ENCODE measurements at regions not wholly inside any gene's neighbourhood (a gene's known extent, or its start where the extent isn't known, plus 50 kb on each side); places are given as distances from the start of the nearest gene placed in this dataset.

GRCh38 chr6:131400779-131401496 lies 172.1 kb upstream of the ARG1 start:
- Histone ChIP-seq H3K4me3 (ENCODE audit: control insufficient read depth in 2 of 3, extremely low read depth in 1 of 3, insufficient read depth in 2 of 3, low read depth in 1 of 3, low read length in 3 of 3) (no peak overlapping the region), H3K79me2 (ENCODE audit: control insufficient read depth, insufficient read depth, low read length) (no peaks in the 10 kb centered on the region), H3K27me3 (ENCODE audit: control insufficient read depth, extremely low read depth, insufficient read depth, low read length) (no peaks in the 10 kb centered on the region), H4K20me1 (ENCODE audit: control insufficient read depth, extremely low read depth, insufficient read depth, low read length) (no peaks in the 10 kb centered on the region), H3K9me3 (ENCODE audit: control insufficient read depth, low read depth, low read length) (no peaks in the 10 kb centered on the region), H3K4me2 (ENCODE audit: control insufficient read depth, extremely low read depth, insufficient read depth, low read depth, low read length) (no peak overlapping the region), H3K36me3 (ENCODE audit: control insufficient read depth in 2 of 2, extremely low read depth in 1 of 2, insufficient read depth in 2 of 2, low read length in 2 of 2) (no peaks in the 10 kb centered on the region), H3K4me1 (ENCODE audit: control insufficient read depth, extremely low read depth, insufficient read depth, low read length) (peaks cover 6% of the 10 kb centered on the region), H3K27ac (ENCODE audit: control insufficient read depth, insufficient read depth, low read length) (no peak overlapping the region), H2AFZ (ENCODE audit: control insufficient read depth, low read length) (no peak overlapping the region), H3K9me1 (ENCODE audit: control insufficient read depth, extremely low read depth, insufficient read depth, low read length) (no peaks in the 10 kb centered on the region), H3K9ac (ENCODE audit: control insufficient read depth, extremely low read depth, insufficient read depth, low read length) (no peak overlapping the region)
- dilution Hi-C loops (cut with MboI; ENCODE audit: extremely low pct_ligation_motif_present, low sequenced_read_pairs): no loop called here
- FAIRE-seq (peak; percentile 23), DNase-seq (ENCODE audit: low read depth, low spot score) (no peak)
- TF ChIP-seq CTCF (optimal IDR thresholded peaks at IDR 0.05 in 1 of 3, IDR thresholded peaks at IDR 0.05 in 1 of 3, conservative IDR thresholded peaks at IDR 0.05 in 1 of 3; ENCODE audit: extremely low read depth in 1 of 3, insufficient read depth in 2 of 3, low read length in 3 of 3) (no peak), EZH2 (IDR thresholded peaks at IDR 0.05; ENCODE audit: low read length) (no peak)

- TF ChIP-seq CTCF (optimal IDR thresholded peaks at IDR 0.05 in 1 of 3, IDR thresholded peaks at IDR 0.05 in 1 of 3, conservative IDR thresholded peaks at IDR 0.05 in 1 of 3; ENCODE audit: extremely low read depth in 1 of 3, insufficient read depth in 2 of 3, low read length in 3 of 3) (no peak), EZH2 (IDR thresholded peaks at IDR 0.05; ENCODE audit: low read length) (no peak)
- Histone ChIP-seq H3K36me3 (ENCODE audit: control insufficient read depth in 2 of 2, extremely low read depth in 1 of 2, insufficient read depth in 2 of 2, low read length in 2 of 2) (no peaks in the 10 kb centered on the region), H3K4me3 (ENCODE audit: control insufficient read depth in 2 of 3, extremely low read depth in 1 of 3, insufficient read depth in 2 of 3, low read depth in 1 of 3, low read length in 3 of 3) (no peak overlapping the region), H3K27me3 (ENCODE audit: control insufficient read depth, extremely low read depth, insufficient read depth, low read length) (no peaks in the 10 kb centered on the region), H3K4me2 (ENCODE audit: control insufficient read depth, extremely low read depth, insufficient read depth, low read depth, low read length) (no peak overlapping the region), H3K4me1 (ENCODE audit: control insufficient read depth, extremely low read depth, insufficient read depth, low read length) (no peaks in the 10 kb centered on the region), H3K79me2 (ENCODE audit: control insufficient read depth, insufficient read depth, low read length) (no peaks in the 10 kb centered on the region), H4K20me1 (ENCODE audit: control insufficient read depth, extremely low read depth, insufficient read depth, low read length) (no peaks in the 10 kb centered on the region), H2AFZ (ENCODE audit: control insufficient read depth, low read length) (no peak overlapping the region), H3K9ac (ENCODE audit: control insufficient read depth, extremely low read depth, insufficient read depth, low read length) (no peak overlapping the region), H3K9me3 (ENCODE audit: control insufficient read depth, low read depth, low read length) (no peaks in the 10 kb centered on the region), H3K27ac (ENCODE audit: control insufficient read depth, insufficient read depth, low read length) (no peak overlapping the region), H3K9me1 (ENCODE audit: control insufficient read depth, extremely low read depth, insufficient read depth, low read length) (no peaks in the 10 kb centered on the region)
- FAIRE-seq (no peak), DNase-seq (ENCODE audit: low read depth, low spot score) (no peak)
- dilution Hi-C loops (cut with MboI; ENCODE audit: extremely low pct_ligation_motif_present, low sequenced_read_pairs): no loop called here
Observed at GRCh38 chr6:131408811-131409210, 164.2 kb upstream of the ARG1 start.
